Posterior vena cava (tissue), 2 donors: ENCODE measurements at regions not wholly inside any gene's neighbourhood (a gene's known extent, or its start where the extent isn't known, plus 50 kb on each side); places are given as distances from the start of the nearest gene placed in this dataset.
"Not testable (repeated sequence)": the region's sequence is repeated elsewhere in the genome, so short reads cannot be mapped to it uniquely, and the experiment has no call there.

Experiments
- DNase-seq: peaks from one replicate; pipeline ENCODE4 v3.0.0-alpha.2; 2020; ENCODE audit warnings: low spot score
- intact Hi-C, 2 donors: fragments of 100-400 bp; cut with DNase I; formaldehyde crosslinking; loops; one replicate each; pipeline versions ENCODE4 v1.14.1 to v1.14.2; 2022 to 2023
- donor health status: DM: yes; HTN: yes; CAD: no.
- donor health status: DM: yes; HTN: yes; CAD: no.

- DNase-seq, result no peak
- intact Hi-C loops, result loop anchor here in 1 of 2 donors (2.0 kb wide), 1 partner anchor 119 kb away; no protein-coding TSS in a partner anchor
These were observed 55.4 kb downstream of the TMEM121 start for GRCh38 chr14:105581551-105582341.

- intact Hi-C loops, result loop anchor here in 1 of 2 donors (2.0 kb wide), 1 partner anchor 118 kb away; no protein-coding TSS in a partner anchor
- no peak for DNase-seq
These were observed 56.3 kb downstream of the TMEM121 start for GRCh38 chr14:105582639-105583038.

GRCh38 chr14:105583914-105584313 lies 57.5 kb downstream of the TMEM121 start:
- intact Hi-C loops, result loop anchor here in 1 of 2 donors (2.0 kb wide), 1 partner anchor 117 kb away; no protein-coding TSS in a partner anchor
- DNase-seq, result not testable (repeated sequence)

GRCh38 chr14:105585290-105585689 lies 58.9 kb downstream of the TMEM121 start:
- intact Hi-C loops, result loop anchor here in 1 of 2 donors (5.0 kb wide), 1 partner anchor 122 kb away; no protein-coding TSS in a partner anchor
- not testable (repeated sequence) for DNase-seq

- not testable (repeated sequence) for DNase-seq
- intact Hi-C loops, result loop anchor here in 1 of 2 donors (5.0 kb wide), 1 partner anchor 122 kb away; no protein-coding TSS in a partner anchor
These were observed 59.3 kb downstream of the TMEM121 start for GRCh38 chr14:105585722-105586121.

GRCh38 chr14:105586144-105586872 lies 59.9 kb downstream of the TMEM121 start:
- intact Hi-C loops, result loop anchor here in 1 of 2 donors (5.0 kb wide), 1 partner anchor 121 kb away; no protein-coding TSS in a partner anchor
- not testable (repeated sequence) for DNase-seq

GRCh38 chr14:105587034-105587433 lies 60.7 kb downstream of the TMEM121 start:
- DNase-seq, result not testable (repeated sequence)
- intact Hi-C loops, result loop anchor here in 1 of 2 donors (5.0 kb wide), 1 partner anchor 120 kb away; no protein-coding TSS in a partner anchor

- intact Hi-C loops, result loop anchor here in 1 of 2 donors (5.0 kb wide), 1 partner anchor 120 kb away; no protein-coding TSS in a partner anchor
- DNase-seq, result not testable (repeated sequence)
These were observed 61.3 kb downstream of the TMEM121 start for GRCh38 chr14:105587482-105588235.

GRCh38 chr14:105588236-105588860 lies 62.0 kb downstream of the TMEM121 start:
- intact Hi-C loops, result loop anchor here in 1 of 2 donors (5.0 kb wide), 1 partner anchor 119 kb away; no protein-coding TSS in a partner anchor
- DNase-seq, result no peak

- no peak for DNase-seq
- intact Hi-C loops, result loop anchor here in 1 of 2 donors (5.0 kb wide), 1 partner anchor 118 kb away; no protein-coding TSS in a partner anchor
These were observed 63.0 kb downstream of the TMEM121 start for GRCh38 chr14:105589161-105589925.

- not testable (repeated sequence) for DNase-seq
- intact Hi-C loops, result loop anchor here in 1 of 2 donors (5.0 kb wide), 1 partner anchor 117 kb away; no protein-coding TSS in a partner anchor
These were observed 63.5 kb downstream of the TMEM121 start for GRCh38 chr14:105589926-105590185.

- DNase-seq, result no peak
- intact Hi-C loops, result no loop called here
These were observed 64.7 kb downstream of the TMEM121 start for GRCh38 chr14:105591052-105591451.

GRCh38 chr14:105591792-105592341 lies 65.5 kb downstream of the TMEM121 start:
- intact Hi-C loops, DNase-seq: not testable (repeated sequence)

GRCh38 chr14:105592646-105593045 lies 66.3 kb downstream of the TMEM121 start:
- intact Hi-C loops, DNase-seq: not testable (repeated sequence)

- intact Hi-C loops, DNase-seq: not testable (repeated sequence)
These were observed 69.0 kb downstream of the TMEM121 start for GRCh38 chr14:105595346-105595745.

- intact Hi-C loops, DNase-seq: not testable (repeated sequence)
These were observed 70.0 kb downstream of the TMEM121 start for GRCh38 chr14:105596374-105596773.

- intact Hi-C loops, DNase-seq: not testable (repeated sequence)
These were observed 71.8 kb downstream of the TMEM121 start for GRCh38 chr14:105598040-105598763.
